CD4-positive, alpha-beta T cell (primary cell): ENCODE measurements at regions not wholly inside any gene's neighbourhood (a gene's known extent, or its start where the extent isn't known, plus 50 kb on each side); places are given as distances from the start of the nearest gene placed in this dataset.

Experiments used
- ATAC-seq: fragments of 200-7000 bp; cut with Tn5 transposase; one replicate; pipeline ENCODE4 v1.10.0; 2022; ENCODE audit warnings: mild to moderate bottlenecking; ENCODE audit not compliant: poor library complexity
- CTCF ChIA-PET: fragments of 350-600 bp; sonication (Branson Sonifier 250); formaldehyde crosslinking; loops from one replicate; lab custom pipeline; 2021; ENCODE audit warnings: antibody characterized with exemption, inconsistent platforms; lab: Charles Lee
- POLR2A ChIA-PET: fragments of 350-600 bp; sonication (Branson Sonifier 250); formaldehyde crosslinking; loops from one replicate; lab custom pipeline; 2021; ENCODE audit warnings: antibody characterized with exemption, inconsistent platforms; lab: Charles Lee
- DNase-seq, 14 experiments: peaks; one replicate each; pipeline ENCODE4 v3.0.0-alpha.2; 2013 to 2020; ENCODE audit warnings: mixed read lengths in 2 of 14
- H3K27ac ChIP-seq, 2 donors: one replicate each; pipeline versions ENCODE4 v1.5.1 to v1.7.0; 2013; ENCODE audit warnings: low read length in 2 of 2, low read depth in 1 of 2, mild to moderate bottlenecking in 1 of 2
- H3K27me3 ChIP-seq, 2 experiments: 1 replicate in 1 of 2; 2 replicates in 1 of 2; pipeline versions ENCODE4 v1.6.1 to v1.7.0; 2013; ENCODE audit warnings: low read length in 2 of 2, control low read depth in 1 of 2, mild to moderate bottlenecking in 1 of 2, moderate library complexity in 1 of 2; ENCODE audit not compliant: insufficient read depth in 2 of 2, control insufficient read depth in 1 of 2
- H3K36me3 ChIP-seq: one replicate; pipeline ENCODE4 v1.6.1; 2013; ENCODE audit warnings: low read length, control low read depth; ENCODE audit not compliant: insufficient read depth
- H3K4me1 ChIP-seq: one replicate; pipeline ENCODE4 v1.6.1; 2013; ENCODE audit warnings: low read length, control low read depth; ENCODE audit not compliant: insufficient read depth
- H3K4me3 ChIP-seq: one replicate; pipeline ENCODE4 v1.5.1; 2013; ENCODE audit warnings: mild to moderate bottlenecking, low read length, moderate library complexity
- H3K9me3 ChIP-seq, 2 experiments: 1 replicate in 1 of 2; 2 replicates in 1 of 2; pipeline versions ENCODE4 v1.6.1 to v1.7.0; 2013; ENCODE audit warnings: low read length in 2 of 2, mild to moderate bottlenecking in 2 of 2, control low read depth in 1 of 2, moderate library complexity in 1 of 2; ENCODE audit not compliant: control insufficient read depth in 1 of 2, insufficient read depth in 1 of 2
- H3K27ac Mint-ChIP-seq: one replicate; pipeline ENCODE4 v1.8.0; 2020; ENCODE audit warnings: mixed read lengths
- H3K27me3 Mint-ChIP-seq: one replicate; pipeline ENCODE4 v1.8.0; 2021; ENCODE audit warnings: mixed read lengths
- H3K36me3 Mint-ChIP-seq: one replicate; pipeline ENCODE4 v1.8.0; 2021; ENCODE audit warnings: low read depth, mixed read lengths
- H3K4me1 Mint-ChIP-seq: one replicate; pipeline ENCODE4 v1.8.0; 2021; ENCODE audit warnings: low read depth, mixed read lengths
- H3K4me3 Mint-ChIP-seq: one replicate; pipeline ENCODE4 v1.8.0; 2020; ENCODE audit warnings: mild to moderate bottlenecking, mixed read lengths
- H3K9me3 Mint-ChIP-seq: one replicate; pipeline ENCODE4 v1.8.0; 2020; ENCODE audit warnings: mixed read lengths
- intact Hi-C, 2 experiments: fragments of 100-400 bp; cut with DNase I in 1 of 2; cut with micrococcal nuclease in 1 of 2; formaldehyde crosslinking; loops; one replicate each; pipeline versions ENCODE4 v1.15.1 to v1.9.0; 2023 to 2025; cut with DNase I, micrococcal nuclease
- TF ChIP-seq, protein P1 (sequence below): fragments of 200-600 bp; IDR thresholded peaks from one replicate; pipeline ENCODE4 v1.8.0; 2022; ENCODE audit warnings: antibody characterized with exemption, mild to moderate bottlenecking

DNA sequence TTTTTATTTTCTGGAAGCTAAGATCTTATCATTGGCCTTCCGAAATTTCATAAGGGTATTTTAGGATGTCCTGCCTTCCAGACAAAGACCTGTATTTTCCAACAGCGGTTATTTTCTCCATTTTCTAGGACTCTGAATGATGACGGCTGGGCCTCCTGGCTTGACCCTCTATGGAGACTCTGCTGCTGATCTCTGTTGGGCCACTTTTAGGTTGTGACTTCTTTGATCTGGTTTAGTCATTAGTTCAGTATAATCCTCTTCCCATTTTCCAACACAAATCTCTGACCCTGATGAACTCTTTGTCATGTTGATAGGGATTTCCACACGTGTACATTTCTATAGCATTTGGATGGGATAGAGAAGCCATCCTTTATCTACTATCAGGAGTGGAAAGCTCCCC is 93.7 kb downstream of the HS1BP3 start:
- Mint-ChIP-seq H3K36me3 (no peaks in the 10 kb centered on the region), H3K27ac (no peak overlapping the region), H3K27me3 (peaks cover 7% of the 10 kb centered on the region), H3K9me3 (no peaks in the 10 kb centered on the region), H3K4me1 (no peaks in the 10 kb centered on the region), H3K4me3 (no peak overlapping the region)
- POLR2A ChIA-PET = no interaction called here
- TF ChIP-seq, protein P1, sequence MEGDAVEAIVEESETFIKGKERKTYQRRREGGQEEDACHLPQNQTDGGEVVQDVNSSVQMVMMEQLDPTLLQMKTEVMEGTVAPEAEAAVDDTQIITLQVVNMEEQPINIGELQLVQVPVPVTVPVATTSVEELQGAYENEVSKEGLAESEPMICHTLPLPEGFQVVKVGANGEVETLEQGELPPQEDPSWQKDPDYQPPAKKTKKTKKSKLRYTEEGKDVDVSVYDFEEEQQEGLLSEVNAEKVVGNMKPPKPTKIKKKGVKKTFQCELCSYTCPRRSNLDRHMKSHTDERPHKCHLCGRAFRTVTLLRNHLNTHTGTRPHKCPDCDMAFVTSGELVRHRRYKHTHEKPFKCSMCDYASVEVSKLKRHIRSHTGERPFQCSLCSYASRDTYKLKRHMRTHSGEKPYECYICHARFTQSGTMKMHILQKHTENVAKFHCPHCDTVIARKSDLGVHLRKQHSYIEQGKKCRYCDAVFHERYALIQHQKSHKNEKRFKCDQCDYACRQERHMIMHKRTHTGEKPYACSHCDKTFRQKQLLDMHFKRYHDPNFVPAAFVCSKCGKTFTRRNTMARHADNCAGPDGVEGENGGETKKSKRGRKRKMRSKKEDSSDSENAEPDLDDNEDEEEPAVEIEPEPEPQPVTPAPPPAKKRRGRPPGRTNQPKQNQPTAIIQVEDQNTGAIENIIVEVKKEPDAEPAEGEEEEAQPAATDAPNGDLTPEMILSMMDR = no peak
- no peaks in the 10 kb centered on the region for H3K4me1 ChIP-seq
- CTCF ChIA-PET = no interaction called here
- no peak overlapping the region for H3K27ac ChIP-seq
- no peaks in the 10 kb centered on the region for H3K27me3 ChIP-seq
- no peak for DNase-seq
- intact Hi-C loops = no loop called here
- no peak overlapping the region for H3K4me3 ChIP-seq
- no peak for ATAC-seq
- no peaks in the 10 kb centered on the region for H3K9me3 ChIP-seq
- no peaks in the 10 kb centered on the region for H3K36me3 ChIP-seq

DNA sequence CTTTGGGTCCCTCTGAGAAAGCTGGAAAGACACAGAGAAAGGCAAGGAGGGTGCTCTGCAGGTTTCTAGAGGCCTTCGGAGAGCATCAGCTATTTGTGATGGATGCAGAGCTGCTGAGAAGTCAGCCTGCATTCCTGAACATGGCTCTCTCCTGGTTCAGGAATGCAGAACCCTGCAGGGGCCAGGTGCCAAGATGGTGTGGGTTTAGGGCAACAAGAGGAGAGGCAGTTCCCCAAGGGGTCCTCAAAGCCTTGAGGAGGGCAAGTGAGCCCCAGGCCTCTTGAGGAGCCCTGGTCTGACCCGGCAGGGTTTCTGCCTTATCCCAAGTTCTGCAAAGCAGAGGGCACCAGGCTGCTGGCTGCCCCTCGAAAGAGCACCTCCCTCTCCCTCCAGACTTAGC is 93.3 kb downstream of the HS1BP3 start:
- H3K36me3 Mint-ChIP-seq = no peaks in the 10 kb centered on the region
- peaks cover 7% of the 10 kb centered on the region for H3K27me3 Mint-ChIP-seq
- no peak for ATAC-seq
- H3K27me3 ChIP-seq = no peaks in the 10 kb centered on the region
- ChIA-PET CTCF (no interaction called here), POLR2A (no interaction called here)
- DNase-seq = no peak
- H3K36me3 ChIP-seq = no peaks in the 10 kb centered on the region
- intact Hi-C loops = no loop called here
- H3K9me3 ChIP-seq = no peaks in the 10 kb centered on the region
- no peak overlapping the region for H3K27ac Mint-ChIP-seq
- H3K4me1 Mint-ChIP-seq = no peaks in the 10 kb centered on the region
- no peak overlapping the region for H3K27ac ChIP-seq
- H3K4me3 ChIP-seq = no peak overlapping the region
- H3K4me3 Mint-ChIP-seq = no peak overlapping the region
- TF ChIP-seq, protein P1 = no peak
- no peaks in the 10 kb centered on the region for H3K4me1 ChIP-seq
- H3K9me3 Mint-ChIP-seq = no peaks in the 10 kb centered on the region

DNA sequence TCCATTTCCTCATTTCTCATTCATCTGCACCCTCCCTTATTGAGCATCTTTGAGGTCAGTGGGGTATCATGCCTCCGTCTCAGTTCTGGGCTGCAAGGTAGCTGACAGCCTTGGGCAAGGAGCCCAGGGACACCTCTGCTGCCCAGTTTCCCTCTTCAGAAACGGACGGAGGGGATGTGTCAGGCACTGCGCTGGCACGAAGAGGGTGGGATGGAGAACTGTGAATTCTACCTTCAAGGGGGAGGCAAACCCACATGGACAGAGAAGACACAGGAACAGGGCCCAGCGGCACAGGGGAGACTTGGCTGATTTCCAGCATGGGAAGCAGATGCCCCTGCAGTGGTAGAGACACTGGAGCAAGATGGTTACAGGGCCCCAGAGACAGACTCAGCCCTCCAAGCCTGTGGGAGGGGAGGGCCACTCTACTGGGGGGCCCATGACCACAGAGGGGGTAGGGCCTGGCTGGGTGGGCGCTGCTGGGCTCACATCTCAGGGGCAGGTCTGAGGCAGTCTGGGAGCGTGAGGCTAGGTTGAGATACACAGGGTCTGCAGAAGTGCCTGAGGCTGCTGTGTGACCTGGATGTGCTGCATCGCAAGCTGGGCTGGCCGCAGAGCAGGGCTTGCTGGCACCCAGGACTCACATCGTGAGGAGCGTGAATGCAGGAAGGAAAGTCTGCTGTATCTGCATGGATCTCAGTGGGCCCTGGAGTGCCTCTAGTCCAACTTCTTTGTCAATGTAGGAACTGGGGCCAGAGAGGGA is 92.3 kb downstream of the HS1BP3 start:
- Histone ChIP-seq H3K4me3 (no peak overlapping the region), H3K27me3 (no peaks in the 10 kb centered on the region), H3K36me3 (no peaks in the 10 kb centered on the region), H3K9me3 (no peaks in the 10 kb centered on the region), H3K27ac (no peak overlapping the region), H3K4me1 (no peaks in the 10 kb centered on the region)
- no peaks in the 10 kb centered on the region for H3K4me1 Mint-ChIP-seq
- no peak for DNase-seq
- ChIA-PET CTCF (no interaction called here), POLR2A (no interaction called here)
- no peak for ATAC-seq
- TF ChIP-seq, protein P1 = no peak
- no peaks in the 10 kb centered on the region for H3K36me3 Mint-ChIP-seq
- intact Hi-C loops = no loop called here
- no peaks in the 10 kb centered on the region for H3K9me3 Mint-ChIP-seq
- H3K4me3 Mint-ChIP-seq = no peak overlapping the region
- no peak overlapping the region for H3K27ac Mint-ChIP-seq
- H3K27me3 Mint-ChIP-seq = peaks cover 7% of the 10 kb centered on the region
